ENCODE measurements at regions not wholly inside any gene's neighbourhood (a gene's known extent, or its start where the extent isn't known, plus 50 kb on each side); places are given as distances from the start of the nearest gene placed in this dataset.

GRCh38 chr4:130064471-130064870 is 968.5 kb downstream of the C4orf33 start:
- TF ChIP-seq CTCF (IDR thresholded peaks at IDR 0.05; ENCODE audit: partially characterized antibody, unreplicated experiment): no peak
- H3K9me3 Mint-ChIP-seq (ENCODE audit: unreplicated experiment): no peaks in the 10 kb centered on the region

GRCh38 chr4:130067419-130067818 is 971.5 kb downstream of the C4orf33 start:
- Mint-ChIP-seq H3K9me3 (ENCODE audit: unreplicated experiment) (no peaks in the 10 kb centered on the region), H3K27me3 (ENCODE audit: unreplicated experiment) (no peaks in the 10 kb centered on the region), H3K36me3 (ENCODE audit: unreplicated experiment) (no peaks in the 10 kb centered on the region), H3K4me1 (ENCODE audit: low read depth, unreplicated experiment) (no peaks in the 10 kb centered on the region), H3K27ac (ENCODE audit: unreplicated experiment) (no peak overlapping the region), H3K4me3 (ENCODE audit: unreplicated experiment) (no peak overlapping the region)
- no peak for TF ChIP-seq CTCF (IDR thresholded peaks at IDR 0.05; ENCODE audit: partially characterized antibody, unreplicated experiment)
- DNase-seq: no peak

More at GRCh38 chr4:130064471-130064870, 968.5 kb downstream of the C4orf33 start:
- DNase-seq: no peak
- Mint-ChIP-seq H3K27me3 (ENCODE audit: unreplicated experiment) (no peaks in the 10 kb centered on the region), H3K27ac (ENCODE audit: unreplicated experiment) (no peak overlapping the region), H3K36me3 (ENCODE audit: unreplicated experiment) (no peaks in the 10 kb centered on the region), H3K4me3 (ENCODE audit: unreplicated experiment) (no peak overlapping the region), H3K4me1 (ENCODE audit: low read depth, unreplicated experiment) (no peaks in the 10 kb centered on the region)

GRCh38 chr4:130068072-130068471 is 972.1 kb downstream of the C4orf33 start:
- no peak for TF ChIP-seq CTCF (IDR thresholded peaks at IDR 0.05; ENCODE audit: partially characterized antibody, unreplicated experiment)
- Mint-ChIP-seq H3K27ac (ENCODE audit: unreplicated experiment) (no peak overlapping the region), H3K4me3 (ENCODE audit: unreplicated experiment) (no peak overlapping the region), H3K9me3 (ENCODE audit: unreplicated experiment) (no peaks in the 10 kb centered on the region), H3K36me3 (ENCODE audit: unreplicated experiment) (no peaks in the 10 kb centered on the region), H3K4me1 (ENCODE audit: low read depth, unreplicated experiment) (no peaks in the 10 kb centered on the region), H3K27me3 (ENCODE audit: unreplicated experiment) (no peaks in the 10 kb centered on the region)
- no peak for DNase-seq

- TF ChIP-seq CTCF (IDR thresholded peaks at IDR 0.05; ENCODE audit: partially characterized antibody, unreplicated experiment): no peak
- H3K4me3 Mint-ChIP-seq (ENCODE audit: unreplicated experiment): no peak overlapping the region
- H3K9me3 Mint-ChIP-seq (ENCODE audit: unreplicated experiment): no peaks in the 10 kb centered on the region
- no peaks in the 10 kb centered on the region for H3K4me1 Mint-ChIP-seq (ENCODE audit: low read depth, unreplicated experiment)
- H3K27ac Mint-ChIP-seq (ENCODE audit: unreplicated experiment): no peak overlapping the region
- H3K36me3 Mint-ChIP-seq (ENCODE audit: unreplicated experiment): no peaks in the 10 kb centered on the region
- DNase-seq: no peak
- H3K27me3 Mint-ChIP-seq (ENCODE audit: unreplicated experiment): no peaks in the 10 kb centered on the region
Observed at GRCh38 chr4:130071746-130072145, 975.8 kb downstream of the C4orf33 start.

- no peak overlapping the region for H3K4me3 Mint-ChIP-seq (ENCODE audit: unreplicated experiment)
- no peaks in the 10 kb centered on the region for H3K4me1 Mint-ChIP-seq (ENCODE audit: low read depth, unreplicated experiment)
- no peak for TF ChIP-seq CTCF (IDR thresholded peaks at IDR 0.05; ENCODE audit: partially characterized antibody, unreplicated experiment)
- H3K27ac Mint-ChIP-seq (ENCODE audit: unreplicated experiment): no peak overlapping the region
- DNase-seq: no peak
- H3K36me3 Mint-ChIP-seq (ENCODE audit: unreplicated experiment): no peaks in the 10 kb centered on the region
- H3K27me3 Mint-ChIP-seq (ENCODE audit: unreplicated experiment): no peaks in the 10 kb centered on the region
- no peaks in the 10 kb centered on the region for H3K9me3 Mint-ChIP-seq (ENCODE audit: unreplicated experiment)
Observed at GRCh38 chr4:130073145-130073790, 977.3 kb downstream of the C4orf33 start.

Data from glutamatergic neuron (in vitro differentiated cells).